A673 (cell line): ENCODE measurements at regions not wholly inside any gene's neighbourhood (a gene's known extent, or its start where the extent isn't known, plus 50 kb on each side); places are given as distances from the start of the nearest gene placed in this dataset.

Experiments
- BruUV-seq: library from RNA; stranded (reverse); fragments of 400-500 nt; replicated peaks from 2 replicates; lab custom pipeline; 2021; lab: Mats Ljungman, UMichigan
- CTCF ChIA-PET: fragments of 300-600 bp; sonication (Branson Sonifier 250); formaldehyde crosslinking; loops from one replicate; lab custom pipeline; 2022; ENCODE audit warnings: antibody characterized with exemption; lab: Charles Lee
- POLR2A ChIA-PET: fragments of 300-600 bp; sonication (Branson Sonifier 250); formaldehyde crosslinking; loops from one replicate; lab custom pipeline; 2022; ENCODE audit warnings: antibody characterized with exemption; ENCODE audit not compliant: low non-redundant PET; lab: Charles Lee
- DNase-seq: peaks from one replicate; pipeline ENCODE4 v3.0.0-alpha.2; 2015; ENCODE audit warnings: low spot score
- H3K27ac ChIP-seq: fragments of 200-600 bp; sonication (generic); 2 replicates; pipeline ENCODE4 v1.5.1; 2016; ENCODE audit warnings: mixed run types, low read depth, mild to moderate bottlenecking, mixed read lengths, antibody characterized with exemption, low read length; ENCODE audit not compliant: poor library complexity, severe bottlenecking
- H3K27me3 ChIP-seq: fragments of 200-600 bp; sonication (generic); replicated peaks from 2 replicates; pipeline ENCODE4 v1.6.1; 2017; ENCODE audit warnings: mixed run types, low read depth, mild to moderate bottlenecking, mixed read lengths, antibody characterized with exemption, low read length; ENCODE audit not compliant: insufficient read depth, poor library complexity
- H3K36me3 ChIP-seq: fragments of 200-600 bp; sonication (generic); 2 replicates; pipeline ENCODE4 v1.6.1; 2016; ENCODE audit warnings: mixed run types, mild to moderate bottlenecking, mixed read lengths, antibody characterized with exemption, low read length; ENCODE audit not compliant: insufficient read depth, poor library complexity, severe bottlenecking
- H3K4me1 ChIP-seq: fragments of 200-600 bp; sonication (generic); 2 replicates; pipeline ENCODE4 v1.6.1; 2017; ENCODE audit warnings: mixed run types, mild to moderate bottlenecking, mixed read lengths, antibody characterized with exemption, low read length; ENCODE audit not compliant: insufficient read depth, poor library complexity, severe bottlenecking
- H3K4me3 ChIP-seq: fragments of 200-600 bp; sonication (generic); 2 replicates; pipeline ENCODE4 v1.5.1; 2016; ENCODE audit warnings: low read depth, mixed run types, mild to moderate bottlenecking, mixed read lengths, low read length; ENCODE audit not compliant: poor library complexity, severe bottlenecking
- H3K9me3 ChIP-seq: fragments of 200-600 bp; sonication (generic); 2 replicates; pipeline ENCODE4 v1.6.1; 2016; ENCODE audit warnings: mixed run types, low read depth, mild to moderate bottlenecking, mixed read lengths, antibody characterized with exemption, low read length; ENCODE audit not compliant: poor library complexity, severe bottlenecking
- EZH2 ChIP-seq: fragments of 200-600 bp; sonication (generic); IDR thresholded peaks from 2 replicates; pipeline ENCODE4 v1.6.1; 2017; ENCODE audit warnings: borderline replicate concordance, low read depth, mild to moderate bottlenecking, mixed read lengths, antibody characterized with exemption, low read length; ENCODE audit not compliant: poor library complexity, severe bottlenecking
- intact Hi-C: fragments of 100-400 bp; cut with micrococcal nuclease; formaldehyde crosslinking; loops from one replicate; pipeline ENCODE4 v1.10.0; 2022; ENCODE audit not compliant: unreplicated experiment
- TF ChIP-seq, protein P1 (sequence below): fragments of 300-800, 200-600 bp; sonication (generic); conservative IDR thresholded peaks from 2 replicates; pipeline ENCODE4 v1.5.1; 2017; ENCODE audit warnings: low read depth, mild to moderate bottlenecking, antibody characterized with exemption, low read length, moderate library complexity, mixed read lengths

DNA sequence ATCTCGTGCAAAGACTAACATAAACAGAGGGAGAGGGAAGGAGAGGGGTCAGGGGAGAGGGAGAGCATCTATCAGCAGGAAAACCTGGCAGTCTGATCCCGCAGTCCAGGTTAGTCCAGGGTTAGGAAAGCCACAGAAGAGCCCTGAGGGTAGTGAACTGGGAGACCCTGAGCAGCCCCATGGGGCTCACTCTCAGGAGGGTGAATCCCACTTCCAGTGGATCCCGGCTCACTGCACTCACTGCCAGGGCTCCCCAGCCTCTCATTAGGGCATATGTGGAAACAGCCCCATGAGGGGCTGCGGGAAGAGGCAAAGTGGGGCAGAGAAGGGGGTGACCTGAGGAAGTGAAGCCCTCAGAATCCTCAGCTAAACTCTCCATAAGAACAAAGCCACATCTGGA lies 329.9 kb downstream of the UBE3D start:
- no peak for DNase-seq
- peaks cover 11% of the 10 kb centered on the region for H3K4me1 ChIP-seq
- no peaks in the 10 kb centered on the region for H3K9me3 ChIP-seq
- intact Hi-C loops = no loop called here
- H3K27me3 ChIP-seq = no peaks in the 10 kb centered on the region
- no peaks in the 10 kb centered on the region for H3K36me3 ChIP-seq
- BruUV-seq = no TSS peak
- CTCF ChIA-PET = no interaction called here
- POLR2A ChIA-PET = no interaction called here
- H3K4me3 ChIP-seq = no peak overlapping the region
- H3K27ac ChIP-seq = no peak overlapping the region
- TF ChIP-seq EZH2 = no peak
- TF ChIP-seq, protein P1, sequence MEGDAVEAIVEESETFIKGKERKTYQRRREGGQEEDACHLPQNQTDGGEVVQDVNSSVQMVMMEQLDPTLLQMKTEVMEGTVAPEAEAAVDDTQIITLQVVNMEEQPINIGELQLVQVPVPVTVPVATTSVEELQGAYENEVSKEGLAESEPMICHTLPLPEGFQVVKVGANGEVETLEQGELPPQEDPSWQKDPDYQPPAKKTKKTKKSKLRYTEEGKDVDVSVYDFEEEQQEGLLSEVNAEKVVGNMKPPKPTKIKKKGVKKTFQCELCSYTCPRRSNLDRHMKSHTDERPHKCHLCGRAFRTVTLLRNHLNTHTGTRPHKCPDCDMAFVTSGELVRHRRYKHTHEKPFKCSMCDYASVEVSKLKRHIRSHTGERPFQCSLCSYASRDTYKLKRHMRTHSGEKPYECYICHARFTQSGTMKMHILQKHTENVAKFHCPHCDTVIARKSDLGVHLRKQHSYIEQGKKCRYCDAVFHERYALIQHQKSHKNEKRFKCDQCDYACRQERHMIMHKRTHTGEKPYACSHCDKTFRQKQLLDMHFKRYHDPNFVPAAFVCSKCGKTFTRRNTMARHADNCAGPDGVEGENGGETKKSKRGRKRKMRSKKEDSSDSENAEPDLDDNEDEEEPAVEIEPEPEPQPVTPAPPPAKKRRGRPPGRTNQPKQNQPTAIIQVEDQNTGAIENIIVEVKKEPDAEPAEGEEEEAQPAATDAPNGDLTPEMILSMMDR = no peak

DNA sequence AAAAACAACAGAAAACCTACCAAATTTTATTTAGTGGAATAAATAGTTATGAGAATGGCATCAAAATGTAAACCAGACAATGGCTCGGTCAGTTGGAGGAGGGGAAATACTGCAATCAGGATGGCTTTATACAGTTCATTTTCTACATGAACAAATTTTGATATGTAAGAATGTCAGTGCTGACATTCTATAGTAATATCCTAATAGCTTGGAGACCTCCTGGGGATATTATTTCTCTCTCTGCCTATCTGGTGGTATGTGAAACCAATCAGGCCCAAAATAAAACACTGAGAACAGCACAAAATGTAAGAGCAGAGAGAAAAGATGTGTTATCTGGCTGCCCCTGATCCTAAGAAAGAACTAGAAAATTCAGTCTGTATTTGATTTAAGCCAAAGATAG lies 327.7 kb downstream of the UBE3D start:
- H3K4me3 ChIP-seq = no peak overlapping the region
- ChIA-PET POLR2A (no interaction called here), CTCF (no interaction called here)
- H3K27ac ChIP-seq = no peak overlapping the region
- intact Hi-C loops = no loop called here
- DNase-seq = no peak
- no peaks in the 10 kb centered on the region for H3K36me3 ChIP-seq
- BruUV-seq = no TSS peak
- H3K27me3 ChIP-seq = no peaks in the 10 kb centered on the region
- peaks cover 21% of the 10 kb centered on the region for H3K4me1 ChIP-seq
- H3K9me3 ChIP-seq = no peaks in the 10 kb centered on the region
- TF ChIP-seq, protein P1 = no peak
- TF ChIP-seq EZH2 = no peak

GRCh38 chr6:82738773-82739172 lies 326.9 kb downstream of the UBE3D start:
- BruUV-seq = no TSS peak
- Histone ChIP-seq H3K9me3 (no peaks in the 10 kb centered on the region), H3K27me3 (no peaks in the 10 kb centered on the region), H3K27ac (no peak overlapping the region), H3K36me3 (no peaks in the 10 kb centered on the region), H3K4me3 (no peak overlapping the region), H3K4me1 (peaks cover 21% of the 10 kb centered on the region)
- no peak for DNase-seq
- intact Hi-C loops = no loop called here
- TF ChIP-seq, protein P1 = no peak
- no peak for TF ChIP-seq EZH2
- ChIA-PET POLR2A (no interaction called here), CTCF (no interaction called here)
